GM12878 (cell line): ENCODE measurements at regions not wholly inside any gene's neighbourhood (a gene's known extent, or its start where the extent isn't known, plus 50 kb on each side); places are given as distances from the start of the nearest gene placed in this dataset.

ENCODE experiments used
- BCLAF1 ChIP-seq: fragments of 450-650 bp; IDR thresholded peaks from 2 replicates; pipeline ENCODE4 v1.6.1; 2017; ENCODE audit warnings: antibody characterized with exemption, mild to moderate bottlenecking, moderate library complexity
- CHD1 ChIP-seq: IDR thresholded peaks from 2 replicates; pipeline ENCODE4 v1.6.1; 2012; ENCODE audit warnings: low read depth, low read length, improper control_type of control experiment
- CREB1 ChIP-seq: IDR thresholded peaks from 2 replicates; pipeline ENCODE4 v1.6.1; 2012; ENCODE audit warnings: low read depth, mild to moderate bottlenecking, inconsistent platforms
- CREM ChIP-seq: IDR thresholded peaks from 2 replicates; pipeline ENCODE4 v1.6.1; 2014; ENCODE audit warnings: antibody characterized with exemption, low read depth
- E2F8 ChIP-seq: fragments of 450-650 bp; IDR thresholded peaks from 2 replicates; pipeline ENCODE4 v1.6.1; 2018; ENCODE audit warnings: mild to moderate bottlenecking, low read depth, moderate library complexity; ENCODE audit not compliant: partially characterized antibody
- EGR1 ChIP-seq, 2 experiments: IDR thresholded peaks; 1 replicate in 1 of 2; 2 replicates in 1 of 2; pipeline ENCODE4 v1.6.1; 2011 to 2012; ENCODE audit warnings: low read depth in 2 of 2, low read length in 2 of 2, borderline replicate concordance in 1 of 2, mild to moderate bottlenecking in 1 of 2, moderate library complexity in 1 of 2
- EZH2 ChIP-seq: IDR thresholded peaks from 2 replicates; pipeline ENCODE4 v1.6.1; 2012; ENCODE audit warnings: low read depth, mild to moderate bottlenecking, control low read depth, inconsistent platforms, low read length, borderline replicate concordance; ENCODE audit not compliant: control insufficient read depth
- GABPA ChIP-seq: IDR thresholded peaks from 2 replicates; pipeline ENCODE4 v1.6.1; 2014; ENCODE audit warnings: antibody characterized with exemption, low read depth, mild to moderate bottlenecking, inconsistent platforms
- GATAD2B ChIP-seq: fragments of 450-650 bp; conservative IDR thresholded peaks from 2 replicates; pipeline ENCODE4 v1.6.1; 2017; ENCODE audit warnings: low read depth, mild to moderate bottlenecking, moderate library complexity
- HDAC6 ChIP-seq: fragments of 200-600 bp; sonication (generic); IDR thresholded peaks from one replicate; pipeline ENCODE4 v1.8.0; 2017; ENCODE audit warnings: antibody characterized with exemption; ENCODE audit not compliant: unreplicated experiment
- NBN ChIP-seq: fragments of 450-650 bp; IDR thresholded peaks from 2 replicates; pipeline ENCODE4 v1.6.1; 2016
- NFIC ChIP-seq: IDR thresholded peaks from 2 replicates; pipeline ENCODE4 v1.6.1; 2012; ENCODE audit warnings: low read depth, mild to moderate bottlenecking, inconsistent platforms, low read length, moderate library complexity
- NFYA ChIP-seq: IDR thresholded peaks from 2 replicates; pipeline ENCODE4 v1.6.1; 2011; ENCODE audit warnings: low read depth, mild to moderate bottlenecking, low read length, improper control_type of control experiment, borderline replicate concordance
- PML ChIP-seq: IDR thresholded peaks from 2 replicates; pipeline ENCODE4 v1.6.1; 2012; ENCODE audit warnings: low read length, inconsistent platforms
- POLR2A ChIP-seq: IDR thresholded peaks from 2 replicates; pipeline ENCODE4 v1.6.1; 2011; ENCODE audit warnings: low read depth, mild to moderate bottlenecking, low read length
- POLR2AphosphoS2 ChIP-seq: IDR thresholded peaks from 2 replicates; pipeline ENCODE4 v1.6.1; 2011; ENCODE audit warnings: low read depth, mild to moderate bottlenecking, low read length, improper control_type of control experiment, moderate library complexity
- RBBP5 ChIP-seq: fragments of 200-600 bp; sonication (generic); conservative IDR thresholded peaks from 2 replicates; pipeline ENCODE4 v1.6.1; 2016
- SMAD1 ChIP-seq: fragments of 450-650 bp; IDR thresholded peaks from 2 replicates; pipeline ENCODE4 v1.6.1; 2018; ENCODE audit warnings: mild to moderate bottlenecking, low read depth; ENCODE audit not compliant: partially characterized antibody
- SP1 ChIP-seq: IDR thresholded peaks from one replicate; pipeline ENCODE4 v1.6.1; 2011; ENCODE audit warnings: low read depth, low read length
- SUPT20H ChIP-seq: IDR thresholded peaks from 2 replicates; pipeline ENCODE4 v1.6.1; 2011; ENCODE audit warnings: low read depth, mild to moderate bottlenecking, low read length, moderate library complexity, borderline replicate concordance; ENCODE audit not compliant: control insufficient read depth
- SUZ12 ChIP-seq: fragments of 200-600 bp; sonication (generic); IDR thresholded peaks from one replicate; pipeline ENCODE4 v1.6.1; 2018; ENCODE audit warnings: antibody characterized with exemption, mild to moderate bottlenecking; ENCODE audit not compliant: unreplicated experiment
- TF ChIP-seq, protein P1 (sequence below): fragments of 450-650 bp; formaldehyde crosslinking; IDR thresholded peaks from 2 replicates; pipeline ENCODE4 v1.5.0; 2022; ENCODE audit warnings: mild to moderate bottlenecking, missing genetic modification characterization

- TF ChIP-seq BCLAF1 (no peak), SUZ12 (no peak), GATAD2B (peak; percentile 52; the same call in 1 of the 2 replicates), SUPT20H (no peak), EZH2 (no peak), NBN (peak; percentile 58; the same call in 1 of the 2 replicates), NFYA (no peak), CREB1 (peak; percentile 17; the same call in 1 of the 2 replicates), SMAD1 (no peak), E2F8 (no peak), GABPA (no peak), NFIC (peak; percentile 65), RBBP5 (no peak), EGR1 (IDR thresholded peaks at IDR 0.05; ENCODE audit: borderline replicate concordance in 1 of 2, low read depth in 2 of 2, low read length in 2 of 2) (no peak), HDAC6 (no peak), SP1 (no peak), CREM (no peak), POLR2AphosphoS2 (no peak), CHD1 (no peak), PML (peak; percentile 48; the same call in 1 of the 2 replicates), POLR2A (no peak)
- TF ChIP-seq, protein P1, sequence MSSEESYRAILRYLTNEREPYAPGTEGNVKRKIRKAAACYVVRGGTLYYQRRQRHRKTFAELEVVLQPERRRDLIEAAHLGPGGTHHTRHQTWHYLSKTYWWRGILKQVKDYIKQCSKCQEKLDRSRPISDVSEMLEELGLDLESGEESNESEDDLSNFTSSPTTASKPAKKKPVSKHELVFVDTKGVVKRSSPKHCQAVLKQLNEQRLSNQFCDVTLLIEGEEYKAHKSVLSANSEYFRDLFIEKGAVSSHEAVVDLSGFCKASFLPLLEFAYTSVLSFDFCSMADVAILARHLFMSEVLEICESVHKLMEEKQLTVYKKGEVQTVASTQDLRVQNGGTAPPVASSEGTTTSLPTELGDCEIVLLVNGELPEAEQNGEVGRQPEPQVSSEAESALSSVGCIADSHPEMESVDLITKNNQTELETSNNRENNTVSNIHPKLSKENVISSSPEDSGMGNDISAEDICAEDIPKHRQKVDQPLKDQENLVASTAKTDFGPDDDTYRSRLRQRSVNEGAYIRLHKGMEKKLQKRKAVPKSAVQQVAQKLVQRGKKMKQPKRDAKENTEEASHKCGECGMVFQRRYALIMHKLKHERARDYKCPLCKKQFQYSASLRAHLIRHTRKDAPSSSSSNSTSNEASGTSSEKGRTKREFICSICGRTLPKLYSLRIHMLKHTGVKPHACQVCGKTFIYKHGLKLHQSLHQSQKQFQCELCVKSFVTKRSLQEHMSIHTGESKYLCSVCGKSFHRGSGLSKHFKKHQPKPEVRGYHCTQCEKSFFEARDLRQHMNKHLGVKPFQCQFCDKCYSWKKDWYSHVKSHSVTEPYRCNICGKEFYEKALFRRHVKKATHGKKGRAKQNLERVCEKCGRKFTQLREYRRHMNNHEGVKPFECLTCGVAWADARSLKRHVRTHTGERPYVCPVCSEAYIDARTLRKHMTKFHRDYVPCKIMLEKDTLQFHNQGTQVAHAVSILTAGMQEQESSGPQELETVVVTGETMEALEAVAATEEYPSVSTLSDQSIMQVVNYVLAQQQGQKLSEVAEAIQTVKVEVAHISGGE (CRISPR knock-in tag), result no peak
Observed at GRCh38 chr4:123599920-123600810, 203.6 kb downstream of the SPRY1 start (continued).
